ENCODE measurements at regions not wholly inside any gene's neighbourhood (a gene's known extent, or its start where the extent isn't known, plus 50 kb on each side); places are given as distances from the start of the nearest gene placed in this dataset.

- Mint-ChIP-seq H3K27me3 (no peaks in the 10 kb centered on the region), H3K4me1 (ENCODE audit: low read depth) (peaks cover 7% of the 10 kb centered on the region), H3K27ac (no peak overlapping the region), H3K36me3 (ENCODE audit: low read depth) (no peaks in the 10 kb centered on the region), H3K9me3 (peaks cover 11% of the 10 kb centered on the region), H3K4me3 (no peak overlapping the region)
- no peak for DNase-seq
Observed at GRCh38 chr10:131641898-131642297, 258.9 kb upstream of the PPP2R2D start.

GRCh38 chr10:131642966-131643365, 257.8 kb upstream of the PPP2R2D start:
- H3K4me3 Mint-ChIP-seq = no peak overlapping the region
- peaks cover 7% of the 10 kb centered on the region for H3K4me1 Mint-ChIP-seq (ENCODE audit: low read depth)
- no peak overlapping the region for H3K27ac Mint-ChIP-seq
- H3K36me3 Mint-ChIP-seq (ENCODE audit: low read depth) = no peaks in the 10 kb centered on the region
- H3K9me3 Mint-ChIP-seq = peaks cover 11% of the 10 kb centered on the region
- H3K27me3 Mint-ChIP-seq = peaks cover 4% of the 10 kb centered on the region
- no peak for DNase-seq

- Mint-ChIP-seq H3K27me3 (peaks cover 4% of the 10 kb centered on the region), H3K27ac (no peak overlapping the region), H3K36me3 (ENCODE audit: low read depth) (no peaks in the 10 kb centered on the region), H3K4me3 (no peak overlapping the region), H3K4me1 (ENCODE audit: low read depth) (peaks cover 7% of the 10 kb centered on the region), H3K9me3 (peaks cover 11% of the 10 kb centered on the region)
- DNase-seq = no peak
Observed at GRCh38 chr10:131644289-131644688, 256.5 kb upstream of the PPP2R2D start.

DNA sequence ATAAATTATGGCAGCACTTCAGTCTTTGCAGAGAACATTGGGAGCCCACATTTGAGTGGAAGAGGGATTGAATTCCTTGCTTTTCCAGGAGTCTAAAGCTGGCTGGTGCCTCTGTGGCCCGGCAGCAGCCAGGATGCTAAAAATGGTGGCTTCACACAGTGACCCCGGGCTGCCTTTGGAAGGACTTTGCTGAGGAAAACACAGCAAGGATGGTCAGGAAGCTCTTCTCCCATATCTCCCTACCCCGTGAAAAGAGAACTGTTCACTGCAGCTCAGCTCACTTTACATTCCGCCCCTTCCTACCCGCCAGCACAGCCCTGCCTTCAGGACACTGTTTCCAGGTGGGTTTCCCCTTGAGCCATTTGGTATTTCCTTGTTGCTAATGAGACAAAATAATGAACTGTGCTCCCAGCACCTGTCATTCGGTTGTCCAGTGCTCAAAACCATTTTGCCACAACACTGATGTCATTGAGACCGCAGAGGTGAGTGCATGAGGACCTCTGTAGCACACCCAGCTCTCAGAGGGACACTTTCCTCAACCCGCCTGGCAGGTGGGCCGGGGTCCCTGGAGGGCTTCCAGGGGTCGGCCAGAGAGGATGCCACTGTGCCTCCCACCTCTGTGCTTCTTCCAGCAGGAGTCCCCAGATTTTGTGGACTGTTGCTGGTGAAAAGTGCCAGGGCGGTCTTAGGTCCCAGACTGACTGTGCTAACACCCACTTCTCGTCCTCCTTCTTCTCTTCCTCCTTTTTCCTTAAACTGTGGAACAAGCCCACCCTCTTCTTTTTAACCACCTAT, 255.7 kb upstream of the PPP2R2D start:
- peaks cover 3% of the 10 kb centered on the region for H3K9me3 Mint-ChIP-seq

GRCh38 chr10:131645756-131646155, 255.1 kb upstream of the PPP2R2D start:
- DNase-seq = no peak
- Mint-ChIP-seq H3K27ac (no peak overlapping the region), H3K4me1 (ENCODE audit: low read depth) (peaks cover 6% of the 10 kb centered on the region), H3K36me3 (ENCODE audit: low read depth) (no peaks in the 10 kb centered on the region), H3K4me3 (no peak overlapping the region), H3K27me3 (peaks cover 7% of the 10 kb centered on the region), H3K9me3 (no peaks in the 10 kb centered on the region)

More for the DNA sequence above, 255.7 kb upstream of the PPP2R2D start:
- peaks cover 4% of the 10 kb centered on the region for H3K27me3 Mint-ChIP-seq
- no peak for DNase-seq
- H3K36me3 Mint-ChIP-seq (ENCODE audit: low read depth) = no peaks in the 10 kb centered on the region
- H3K4me1 Mint-ChIP-seq (ENCODE audit: low read depth) = peaks cover 7% of the 10 kb centered on the region
- no peak overlapping the region for H3K27ac Mint-ChIP-seq
- H3K4me3 Mint-ChIP-seq = no peak overlapping the region

GRCh38 chr10:131646551-131647525, 254.0 kb upstream of the PPP2R2D start:
- H3K27me3 Mint-ChIP-seq = peaks cover 18% of the 10 kb centered on the region
- no peaks in the 10 kb centered on the region for H3K4me1 Mint-ChIP-seq (ENCODE audit: low read depth)
- H3K27ac Mint-ChIP-seq = no peak overlapping the region
- H3K4me3 Mint-ChIP-seq = no peak overlapping the region
- H3K36me3 Mint-ChIP-seq (ENCODE audit: low read depth) = no peaks in the 10 kb centered on the region
- no peaks in the 10 kb centered on the region for H3K9me3 Mint-ChIP-seq
- DNase-seq = no peak

- no peak overlapping the region for H3K4me3 Mint-ChIP-seq
- H3K9me3 Mint-ChIP-seq = no peaks in the 10 kb centered on the region
- peaks cover 27% of the 10 kb centered on the region for H3K27me3 Mint-ChIP-seq
- DNase-seq = no peak
- H3K27ac Mint-ChIP-seq = no peak overlapping the region
- H3K36me3 Mint-ChIP-seq (ENCODE audit: low read depth) = no peaks in the 10 kb centered on the region
- H3K4me1 Mint-ChIP-seq (ENCODE audit: low read depth) = peaks cover 4% of the 10 kb centered on the region
Observed at GRCh38 chr10:131647789-131648188, 253.0 kb upstream of the PPP2R2D start.

DNA sequence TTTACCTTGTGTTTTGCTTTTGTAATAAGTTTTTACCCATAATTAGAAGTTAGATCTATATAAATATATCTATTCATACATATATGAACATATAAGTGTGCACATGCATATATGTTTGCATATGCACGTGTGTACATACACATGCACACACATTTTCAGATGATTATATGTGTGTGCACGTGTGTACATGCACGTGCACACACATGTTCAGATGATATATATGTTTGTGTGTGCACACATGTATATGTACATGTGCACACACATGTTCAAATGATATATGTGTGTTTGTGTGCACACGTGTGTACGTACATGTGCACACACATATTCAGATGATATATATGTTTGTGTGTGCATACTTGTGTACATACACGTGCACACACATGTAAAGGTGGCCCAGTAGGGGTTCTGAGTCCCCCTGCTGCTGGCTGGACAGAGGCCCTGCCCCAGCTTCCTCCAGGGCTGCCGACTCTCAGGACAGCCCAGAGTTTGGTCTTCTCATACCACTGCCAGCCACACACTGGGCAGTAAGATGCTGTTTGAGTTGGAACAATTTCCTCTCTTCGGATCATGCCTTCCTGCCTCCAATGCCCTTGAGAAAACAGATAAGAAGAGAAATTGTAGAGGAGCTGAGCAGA, 252.3 kb upstream of the PPP2R2D start:
- no peak for DNase-seq
- H3K27ac Mint-ChIP-seq = no peak overlapping the region
- peaks cover 4% of the 10 kb centered on the region for H3K4me1 Mint-ChIP-seq (ENCODE audit: low read depth)
- H3K9me3 Mint-ChIP-seq = no peaks in the 10 kb centered on the region
- H3K27me3 Mint-ChIP-seq = peaks cover 30% of the 10 kb centered on the region
- no peaks in the 10 kb centered on the region for H3K36me3 Mint-ChIP-seq (ENCODE audit: low read depth)
- no peak overlapping the region for H3K4me3 Mint-ChIP-seq

GRCh38 chr10:131649617-131650016, 251.2 kb upstream of the PPP2R2D start:
- no peak for DNase-seq
- H3K4me3 Mint-ChIP-seq = no peak overlapping the region
- peaks cover 35% of the 10 kb centered on the region for H3K27me3 Mint-ChIP-seq
- H3K9me3 Mint-ChIP-seq = no peaks in the 10 kb centered on the region
- peaks cover 4% of the 10 kb centered on the region for H3K4me1 Mint-ChIP-seq (ENCODE audit: low read depth)
- no peaks in the 10 kb centered on the region for H3K36me3 Mint-ChIP-seq (ENCODE audit: low read depth)
- H3K27ac Mint-ChIP-seq = no peak overlapping the region

GRCh38 chr10:131650169-131650705, 250.6 kb upstream of the PPP2R2D start:
- Mint-ChIP-seq H3K27ac (no peak overlapping the region), H3K4me1 (ENCODE audit: low read depth) (peaks cover 4% of the 10 kb centered on the region), H3K9me3 (no peaks in the 10 kb centered on the region), H3K4me3 (no peak overlapping the region), H3K36me3 (ENCODE audit: low read depth) (no peaks in the 10 kb centered on the region), H3K27me3 (peaks cover 35% of the 10 kb centered on the region)
- DNase-seq = no peak

- Mint-ChIP-seq H3K9me3 (no peaks in the 10 kb centered on the region), H3K27me3 (peaks cover 35% of the 10 kb centered on the region), H3K27ac (no peak overlapping the region), H3K4me3 (no peak overlapping the region), H3K36me3 (ENCODE audit: low read depth) (no peaks in the 10 kb centered on the region), H3K4me1 (ENCODE audit: low read depth) (peaks cover 4% of the 10 kb centered on the region)
- DNase-seq = no peak
Observed at GRCh38 chr10:131650771-131651673, 249.8 kb upstream of the PPP2R2D start.

DNA sequence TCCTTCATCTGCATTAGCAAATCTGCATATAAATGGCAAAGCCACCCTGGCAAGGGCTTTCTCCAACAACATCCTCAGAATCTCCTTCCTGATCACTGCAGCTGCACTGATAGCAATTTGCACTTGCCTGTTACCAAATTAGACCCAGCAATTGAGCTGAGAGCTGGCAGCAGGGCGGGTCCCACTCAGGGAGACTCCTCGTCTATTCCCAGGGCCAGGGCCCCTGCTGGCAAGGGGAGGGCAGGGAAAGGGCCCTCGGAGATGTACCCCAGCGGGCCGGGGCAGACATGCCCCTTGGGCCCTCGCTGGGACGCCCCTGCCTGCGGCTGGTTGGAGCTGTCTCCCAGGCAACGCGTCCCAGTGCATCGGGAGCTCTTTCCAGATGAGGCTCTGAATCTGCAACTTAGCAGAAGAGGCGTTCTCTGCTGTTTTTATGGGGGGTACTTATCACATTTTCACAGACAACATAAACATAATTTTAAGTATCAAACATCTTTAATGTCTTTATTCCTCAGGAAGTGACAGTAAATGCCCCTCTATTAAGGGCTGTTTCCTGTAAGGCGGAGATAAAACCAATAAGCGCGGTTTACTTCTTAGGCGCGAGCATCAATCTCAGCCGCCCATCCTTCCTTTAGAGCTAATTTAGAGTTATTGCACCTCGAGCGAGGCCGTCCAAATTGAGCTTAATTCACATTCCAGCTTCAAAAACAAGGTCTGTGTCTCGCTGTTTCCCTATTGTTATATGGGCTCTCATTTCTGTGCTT, 249.0 kb upstream of the PPP2R2D start:
- H3K27ac Mint-ChIP-seq = no peak overlapping the region
- H3K36me3 Mint-ChIP-seq (ENCODE audit: low read depth) = no peaks in the 10 kb centered on the region
- H3K4me1 Mint-ChIP-seq (ENCODE audit: low read depth) = peaks cover 4% of the 10 kb centered on the region
- H3K4me3 Mint-ChIP-seq = no peak overlapping the region
- no peak for DNase-seq
- H3K9me3 Mint-ChIP-seq = no peaks in the 10 kb centered on the region
- H3K27me3 Mint-ChIP-seq = peaks cover 35% of the 10 kb centered on the region
